ENCODE measurements at regions not wholly inside any gene's neighbourhood (a gene's known extent, or its start where the extent isn't known, plus 50 kb on each side); places are given as distances from the start of the nearest gene placed in this dataset.
"Not testable (repeated sequence)": the region's sequence is repeated elsewhere in the genome, so short reads cannot be mapped to it uniquely, and the experiment has no call there.

- not testable (repeated sequence) for DNase-seq
Measured at GRCh38 chr12:34309806-34310804, 287.8 kb downstream of the ALG10 start.

GRCh38 chr12:34311337-34311736 is 289.0 kb downstream of the ALG10 start:
- DNase-seq = no peak

- no peak for DNase-seq
Measured at GRCh38 chr12:34327671-34328070, 305.4 kb downstream of the ALG10 start.

- DNase-seq = no peak
Measured at GRCh38 chr12:34333337-34333736, 311.0 kb downstream of the ALG10 start.

- DNase-seq = no peak
Measured at GRCh38 chr12:34334538-34334937, 312.2 kb downstream of the ALG10 start.

- DNase-seq = no peak
Measured at GRCh38 chr12:34334953-34335743, 312.9 kb downstream of the ALG10 start.

- no peak for DNase-seq
Measured at GRCh38 chr12:34335819-34336262, 313.5 kb downstream of the ALG10 start.

- DNase-seq = no peak
Measured at GRCh38 chr12:34336619-34337465, 314.5 kb downstream of the ALG10 start.

GRCh38 chr12:34338751-34339150 is 316.5 kb downstream of the ALG10 start:
- no peak for DNase-seq

- DNase-seq = no peak
Measured at GRCh38 chr12:34339922-34340321, 317.6 kb downstream of the ALG10 start.

- no peak for DNase-seq
Measured at GRCh38 chr12:34340534-34341361, 318.5 kb downstream of the ALG10 start.

GRCh38 chr12:34341362-34341733 is 319.1 kb downstream of the ALG10 start:
- no peak for DNase-seq

- DNase-seq = no peak
Measured at GRCh38 chr12:34342048-34342447, 319.8 kb downstream of the ALG10 start.

- DNase-seq = no peak
Measured at GRCh38 chr12:34343345-34343744, 321.0 kb downstream of the ALG10 start.

- no peak for DNase-seq
Measured at GRCh38 chr12:34343766-34344165, 321.5 kb downstream of the ALG10 start.

GRCh38 chr12:34344851-34345522 is 322.7 kb downstream of the ALG10 start:
- DNase-seq = no peak

GRCh38 chr12:34345801-34346200 is 323.5 kb downstream of the ALG10 start:
- no peak for DNase-seq

GRCh38 chr12:34346372-34347034 is 324.2 kb downstream of the ALG10 start:
- DNase-seq = no peak

- no peak for DNase-seq
Measured at GRCh38 chr12:34347367-34347766, 325.1 kb downstream of the ALG10 start.

- DNase-seq = no peak
Measured at GRCh38 chr12:34348064-34348463, 325.8 kb downstream of the ALG10 start.
